Epithelial cell of proximal tubule (primary cell): ENCODE measurements at regions not wholly inside any gene's neighbourhood (a gene's known extent, or its start where the extent isn't known, plus 50 kb on each side); places are given as distances from the start of the nearest gene placed in this dataset.

Experiments used
- DNase-seq: peaks from one replicate; pipeline ENCODE4 v3.0.0-alpha.2; 2011; ENCODE audit warnings: low read depth
- H3K4me3 ChIP-seq: 2 replicates; pipeline ENCODE4 v1.5.1; 2011; ENCODE audit warnings: low read depth, mild to moderate bottlenecking, low read length
- TF ChIP-seq, protein P1 (sequence below): conservative IDR thresholded peaks from 2 replicates; pipeline ENCODE4 v1.5.1; 2012; ENCODE audit warnings: low read depth, mild to moderate bottlenecking, low read length

- no peak for DNase-seq
- no peak overlapping the region for H3K4me3 ChIP-seq
- TF ChIP-seq, protein P1, sequence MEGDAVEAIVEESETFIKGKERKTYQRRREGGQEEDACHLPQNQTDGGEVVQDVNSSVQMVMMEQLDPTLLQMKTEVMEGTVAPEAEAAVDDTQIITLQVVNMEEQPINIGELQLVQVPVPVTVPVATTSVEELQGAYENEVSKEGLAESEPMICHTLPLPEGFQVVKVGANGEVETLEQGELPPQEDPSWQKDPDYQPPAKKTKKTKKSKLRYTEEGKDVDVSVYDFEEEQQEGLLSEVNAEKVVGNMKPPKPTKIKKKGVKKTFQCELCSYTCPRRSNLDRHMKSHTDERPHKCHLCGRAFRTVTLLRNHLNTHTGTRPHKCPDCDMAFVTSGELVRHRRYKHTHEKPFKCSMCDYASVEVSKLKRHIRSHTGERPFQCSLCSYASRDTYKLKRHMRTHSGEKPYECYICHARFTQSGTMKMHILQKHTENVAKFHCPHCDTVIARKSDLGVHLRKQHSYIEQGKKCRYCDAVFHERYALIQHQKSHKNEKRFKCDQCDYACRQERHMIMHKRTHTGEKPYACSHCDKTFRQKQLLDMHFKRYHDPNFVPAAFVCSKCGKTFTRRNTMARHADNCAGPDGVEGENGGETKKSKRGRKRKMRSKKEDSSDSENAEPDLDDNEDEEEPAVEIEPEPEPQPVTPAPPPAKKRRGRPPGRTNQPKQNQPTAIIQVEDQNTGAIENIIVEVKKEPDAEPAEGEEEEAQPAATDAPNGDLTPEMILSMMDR = no peak
Observed at GRCh38 chr13:74217811-74218210, 83.6 kb upstream of the KLF12 start.

- no peak for DNase-seq
- TF ChIP-seq, protein P1 = no peak
- no peak overlapping the region for H3K4me3 ChIP-seq
Observed at GRCh38 chr13:74215420-74215819, 81.2 kb upstream of the KLF12 start.

DNA sequence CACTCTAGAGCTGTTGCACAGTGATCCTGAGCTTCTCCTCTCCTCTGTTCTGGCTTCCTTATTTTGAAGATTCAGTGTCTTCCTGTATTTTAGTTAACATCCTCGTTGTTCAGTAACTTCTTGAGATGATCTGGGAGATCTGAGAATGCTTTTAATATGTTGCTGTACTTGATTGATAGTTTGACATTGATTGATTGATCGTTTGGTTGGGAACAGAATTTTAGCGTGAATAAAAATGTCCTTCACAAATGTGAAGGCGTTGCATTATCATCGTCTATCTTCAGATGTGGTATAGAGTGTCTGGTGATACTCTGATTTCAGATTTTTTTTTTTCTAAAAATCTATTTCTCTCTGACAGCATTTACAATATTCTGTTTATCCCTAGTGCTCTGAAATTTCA, 80.1 kb upstream of the KLF12 start:
- TF ChIP-seq, protein P1 = no peak
- no peak for DNase-seq
- no peak overlapping the region for H3K4me3 ChIP-seq

DNA sequence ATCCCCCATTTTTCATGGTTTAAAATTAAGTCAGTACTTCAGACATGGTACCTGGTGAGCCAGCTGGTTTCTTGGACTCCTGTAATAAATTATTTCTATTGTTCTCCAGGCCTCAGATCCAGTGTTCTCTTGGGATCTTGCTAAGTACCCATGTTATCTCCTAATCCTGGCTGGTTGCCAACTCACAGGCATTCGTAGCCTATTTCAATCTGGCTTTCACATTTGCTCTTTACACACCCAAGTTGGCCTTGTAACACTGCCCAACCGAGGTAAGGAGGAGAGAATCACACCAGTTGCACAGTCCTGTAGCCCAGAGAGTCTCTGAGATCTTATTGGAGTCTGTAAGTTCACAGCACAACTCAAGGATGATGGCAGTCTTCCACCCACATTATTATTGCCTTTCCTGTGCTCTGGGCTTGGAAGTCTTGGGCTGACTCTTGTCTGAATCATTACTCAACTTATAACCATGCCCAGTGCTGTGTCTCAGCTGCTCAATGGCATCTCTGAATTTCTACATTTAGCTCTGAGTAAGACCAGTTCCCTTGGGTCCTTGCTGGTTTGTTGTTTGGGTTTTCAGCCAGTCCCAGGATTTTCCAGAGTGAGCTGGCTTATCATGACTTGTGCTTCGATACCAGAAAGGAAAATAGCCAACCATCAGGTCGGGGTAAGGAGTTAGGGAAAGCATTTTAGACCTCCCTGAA, 76.6 kb upstream of the KLF12 start:
- peak; percentile 61 for DNase-seq
- TF ChIP-seq, protein P1 = no peak
- H3K4me3 ChIP-seq = no peak overlapping the region

GRCh38 chr13:74206855-74207254, 72.7 kb upstream of the KLF12 start:
- H3K4me3 ChIP-seq = no peak overlapping the region
- TF ChIP-seq, protein P1 = no peak
- no peak for DNase-seq

DNA sequence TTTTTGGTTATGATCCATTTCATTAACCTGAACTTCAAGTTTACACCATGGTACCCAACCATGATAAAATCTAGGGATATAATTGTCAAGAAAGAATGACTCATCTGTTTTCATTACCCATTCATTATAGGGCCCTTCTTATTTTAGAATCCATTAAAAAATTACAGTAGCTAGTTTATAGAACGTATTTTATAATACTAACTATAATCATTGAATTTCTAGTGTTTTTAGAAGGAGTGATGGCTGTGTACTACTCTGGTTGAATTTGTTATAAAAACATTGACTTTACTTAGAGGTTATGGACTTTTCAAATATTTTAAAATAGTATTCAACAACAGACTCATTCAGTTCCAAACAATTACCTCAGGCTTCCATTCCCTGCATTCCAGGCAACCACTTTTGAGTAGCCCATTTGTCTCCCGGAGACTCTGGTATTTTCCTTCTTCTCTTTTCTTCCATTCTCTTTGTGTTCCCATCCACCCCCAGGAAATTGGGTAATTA, 71.9 kb upstream of the KLF12 start:
- H3K4me3 ChIP-seq = no peak overlapping the region
- peak; percentile 61 for DNase-seq
- TF ChIP-seq, protein P1 = no peak

GRCh38 chr13:74205313-74205690, 71.1 kb upstream of the KLF12 start:
- H3K4me3 ChIP-seq = no peak overlapping the region
- DNase-seq = no peak
- TF ChIP-seq, protein P1 = no peak
